T1000 (cell line): ENCODE measurements at regions not wholly inside any gene's neighbourhood (a gene's known extent, or its start where the extent isn't known, plus 50 kb on each side); places are given as distances from the start of the nearest gene placed in this dataset.
"Not testable (repeated sequence)": the region's sequence is repeated elsewhere in the genome, so short reads cannot be mapped to it uniquely, and the experiment has no call there.

ENCODE experiments used
- DNase-seq: peaks from one replicate; lab custom pipeline; 2025; ENCODE audit warnings: mixed read lengths; lab: John Stamatoyannopoulos, UW

GRCh38 chr4:28386776-28387175 lies 1526.1 kb downstream of the STIM2 start:
- no peak for DNase-seq

- no peak for DNase-seq
Observed at GRCh38 chr4:28388471-28388870, 1527.8 kb downstream of the STIM2 start.

- DNase-seq = no peak
Observed at GRCh38 chr4:28391877-28392276, 1531.2 kb downstream of the STIM2 start.

DNA sequence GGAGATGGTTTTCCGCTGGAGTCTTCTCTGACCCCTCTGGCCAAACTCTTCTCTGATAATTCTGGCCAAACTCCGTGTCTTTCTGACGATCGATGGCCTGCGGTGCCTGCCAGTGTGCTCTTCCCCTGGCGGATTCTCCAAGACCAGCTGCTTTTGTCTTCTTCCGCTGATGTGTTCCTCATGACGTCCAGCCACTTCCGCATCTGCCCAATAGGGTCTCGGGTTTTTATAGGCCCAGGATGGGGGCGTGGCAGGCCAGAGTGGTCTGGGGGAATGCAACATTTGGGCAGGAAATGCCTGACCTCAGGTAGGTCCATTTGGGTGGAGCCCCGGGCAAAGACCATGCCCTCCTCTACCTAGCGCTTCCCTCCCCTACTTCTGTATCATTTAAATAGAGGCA lies 1542.1 kb downstream of the STIM2 start:
- no peak for DNase-seq

DNA sequence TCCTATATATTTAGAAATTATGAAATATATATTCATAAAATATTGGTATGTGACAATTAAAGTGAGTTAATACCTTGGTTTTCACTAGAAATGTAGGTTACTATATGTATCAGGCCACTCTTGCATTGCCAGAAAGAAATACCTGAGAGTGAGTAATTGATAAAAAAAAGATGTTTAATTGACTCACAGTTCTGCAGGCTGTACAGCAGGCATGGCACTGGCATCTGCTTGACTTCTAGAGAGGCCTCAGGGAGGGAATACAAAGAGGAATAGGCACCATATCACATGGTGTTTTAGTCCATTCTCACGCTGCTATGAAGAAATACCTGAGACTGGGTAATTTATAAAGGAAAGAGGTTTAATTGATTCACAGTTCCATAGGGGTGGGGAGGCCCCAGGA lies 1560.6 kb downstream of the STIM2 start:
- DNase-seq = no peak

DNA sequence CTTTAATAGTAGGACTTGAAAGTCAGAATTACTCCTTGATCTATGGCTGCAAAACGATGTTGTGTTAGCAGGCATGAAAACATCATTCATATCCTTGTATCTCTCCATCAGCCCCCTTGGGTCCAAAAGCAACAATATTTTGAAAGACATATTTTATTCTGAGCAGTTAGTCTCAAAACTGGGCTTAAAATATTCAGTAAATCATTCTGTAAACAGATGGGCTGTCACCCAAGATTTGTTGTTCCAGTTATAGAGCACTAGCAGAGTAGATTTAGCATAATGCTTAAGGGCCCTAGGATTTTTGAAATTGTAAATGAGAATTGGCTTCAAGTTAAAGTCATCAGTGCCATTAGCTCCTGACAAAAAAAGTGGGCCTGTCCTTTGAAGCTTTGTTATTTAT lies 1565.6 kb downstream of the STIM2 start:
- DNase-seq = no peak

DNA sequence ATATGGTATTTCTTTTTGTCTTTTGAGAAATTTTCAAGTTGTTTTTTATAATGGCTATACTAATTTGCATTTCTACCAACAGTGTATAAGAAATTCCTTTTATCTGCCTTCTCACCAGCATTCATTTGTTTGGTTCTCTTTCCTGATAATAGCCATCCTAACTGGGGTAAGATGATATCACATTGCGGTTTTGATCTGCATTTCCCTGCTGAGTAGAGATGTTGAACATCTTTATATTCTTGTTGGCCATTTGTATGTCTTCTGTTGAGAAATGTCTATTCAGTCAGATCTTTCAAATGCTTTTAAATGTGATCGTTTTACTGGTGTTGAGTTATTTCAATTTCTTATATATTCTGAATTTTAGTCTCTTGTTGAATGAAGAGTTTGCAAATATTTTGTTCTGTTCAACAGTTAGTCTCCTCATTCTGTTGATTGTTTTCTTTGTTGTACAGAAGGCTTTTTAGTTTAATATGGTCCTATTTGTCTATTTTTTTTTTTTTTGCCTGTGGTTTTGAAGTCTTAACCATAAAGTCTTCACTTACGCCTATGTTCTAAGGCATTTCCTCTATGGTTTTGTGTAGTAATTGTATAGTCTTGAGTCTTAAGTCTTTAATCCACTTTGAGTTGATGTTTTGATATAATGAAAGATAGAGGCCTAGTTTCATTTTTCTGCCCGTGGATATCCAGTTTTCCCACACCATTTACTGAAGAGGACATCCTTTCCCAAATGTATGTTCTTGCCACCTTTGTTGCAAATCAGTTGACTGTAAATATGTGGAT lies 1566.9 kb downstream of the STIM2 start:
- DNase-seq = no peak

GRCh38 chr4:28432348-28433025 lies 1571.8 kb downstream of the STIM2 start:
- DNase-seq = no peak

GRCh38 chr4:28435314-28435713 lies 1574.7 kb downstream of the STIM2 start:
- DNase-seq = no peak

DNA sequence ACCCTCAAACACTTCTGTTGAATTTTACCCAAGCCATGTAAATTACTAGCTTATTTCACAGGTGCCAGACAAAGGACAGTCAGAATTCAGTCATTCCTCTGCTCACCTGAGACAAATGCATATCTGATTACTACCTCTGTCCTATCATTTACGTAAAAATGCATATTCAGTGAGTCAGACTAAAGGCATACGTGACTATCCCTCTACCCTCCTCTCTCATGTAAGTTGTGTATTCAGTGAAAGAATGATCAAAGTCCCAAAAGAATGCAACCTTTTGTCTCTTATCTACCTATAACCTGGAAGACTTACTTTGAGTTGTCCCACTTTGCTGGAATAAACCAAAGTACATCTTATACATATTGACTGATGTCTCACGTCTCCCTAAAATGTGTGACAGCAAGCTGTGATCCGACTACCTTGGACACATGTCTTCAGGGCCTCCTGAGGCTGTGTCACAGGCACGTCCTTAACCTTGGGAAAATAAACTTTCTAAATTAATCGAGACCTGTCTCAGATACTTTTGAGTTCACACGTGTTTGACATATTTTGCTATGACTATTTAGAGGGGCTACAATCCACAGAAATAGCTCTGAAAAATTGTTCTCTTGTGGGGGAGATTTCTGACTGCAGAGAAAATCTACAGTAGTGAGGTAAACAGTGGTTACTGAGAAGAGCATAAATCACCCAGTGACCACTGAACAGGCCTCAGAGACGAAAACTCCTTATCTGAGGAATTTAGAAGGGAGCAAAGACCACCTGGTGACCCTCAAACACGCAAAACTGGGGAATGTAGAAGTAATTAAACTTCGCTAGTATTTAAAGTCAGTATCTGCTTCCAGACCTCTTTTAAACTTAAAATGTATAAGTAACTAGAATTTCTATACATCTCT lies 1575.8 kb downstream of the STIM2 start:
- DNase-seq = no peak

DNA sequence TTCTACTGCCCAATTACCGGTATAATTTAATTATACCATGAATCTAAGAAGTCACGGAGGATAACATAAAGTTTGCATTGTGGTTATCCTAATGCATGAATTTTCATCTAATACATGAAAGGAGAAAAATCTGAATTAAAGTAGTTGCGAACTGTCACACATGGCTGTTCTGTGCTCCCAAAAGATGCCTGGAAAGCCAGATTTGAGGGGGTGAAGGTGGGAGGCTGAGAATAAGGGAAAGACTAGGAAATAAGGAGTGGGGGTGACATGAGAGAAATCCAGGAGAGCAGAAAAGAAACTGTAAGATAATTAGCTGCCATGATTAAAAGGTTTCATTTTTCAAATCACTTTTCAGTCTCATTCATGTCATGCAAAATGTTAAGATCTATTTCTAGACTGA lies 1582.7 kb downstream of the STIM2 start:
- DNase-seq = no peak

DNA sequence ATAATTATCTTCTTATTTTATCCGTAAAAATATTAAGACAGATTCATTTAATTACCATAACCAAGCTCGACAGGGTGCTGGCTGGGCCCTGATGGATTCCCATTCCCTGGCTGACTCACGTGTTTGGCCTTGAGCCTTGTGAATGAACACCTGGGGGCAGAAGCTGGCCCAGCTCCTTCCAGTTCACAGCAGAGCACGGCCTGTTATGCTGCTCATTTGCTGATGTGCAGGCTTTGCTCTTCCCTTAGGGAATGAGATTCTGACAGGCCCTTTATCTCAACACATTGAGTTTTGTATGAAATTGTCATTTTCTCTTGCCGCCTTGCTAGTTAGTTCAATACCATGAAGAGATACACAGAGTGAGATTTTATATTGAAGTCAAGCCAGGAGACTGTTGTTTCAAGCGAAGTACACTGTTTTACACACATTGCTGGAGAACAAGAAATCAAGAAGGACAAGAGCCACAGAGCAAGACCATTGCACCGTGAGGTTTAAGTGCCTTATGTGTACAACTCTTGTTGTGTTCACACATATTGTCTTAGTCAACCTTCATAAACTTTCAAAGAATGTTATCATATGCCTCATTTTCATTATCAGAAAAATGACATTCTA lies 1583.3 kb downstream of the STIM2 start:
- DNase-seq = no peak

DNA sequence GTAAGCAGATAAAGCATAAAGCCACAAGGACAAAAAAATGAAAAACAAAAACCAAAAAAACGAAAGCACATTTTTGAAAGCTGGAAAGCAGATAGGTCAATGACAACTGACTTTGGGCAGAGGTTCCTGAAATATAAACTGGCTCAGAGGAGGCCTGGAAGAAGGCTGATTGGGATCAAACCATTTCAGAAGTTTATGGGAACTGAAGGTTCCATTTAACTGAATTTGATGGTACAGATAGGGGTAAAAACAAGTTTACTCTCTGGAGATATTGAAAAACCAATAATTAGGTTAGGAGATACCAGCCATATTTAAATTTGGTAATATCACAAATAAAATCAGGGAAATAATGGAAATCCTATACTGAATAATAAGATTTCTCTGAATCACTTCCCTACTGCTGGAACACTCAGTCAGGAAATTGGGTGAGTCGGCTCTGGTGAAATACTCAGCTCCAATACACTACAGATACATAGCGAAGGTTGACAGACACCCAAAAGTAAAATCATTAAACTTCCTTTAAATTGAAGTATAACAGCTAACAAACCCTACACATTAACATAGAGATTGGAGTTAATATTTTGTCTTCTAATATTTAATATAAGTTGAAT lies 1584.3 kb downstream of the STIM2 start:
- DNase-seq = no peak

DNA sequence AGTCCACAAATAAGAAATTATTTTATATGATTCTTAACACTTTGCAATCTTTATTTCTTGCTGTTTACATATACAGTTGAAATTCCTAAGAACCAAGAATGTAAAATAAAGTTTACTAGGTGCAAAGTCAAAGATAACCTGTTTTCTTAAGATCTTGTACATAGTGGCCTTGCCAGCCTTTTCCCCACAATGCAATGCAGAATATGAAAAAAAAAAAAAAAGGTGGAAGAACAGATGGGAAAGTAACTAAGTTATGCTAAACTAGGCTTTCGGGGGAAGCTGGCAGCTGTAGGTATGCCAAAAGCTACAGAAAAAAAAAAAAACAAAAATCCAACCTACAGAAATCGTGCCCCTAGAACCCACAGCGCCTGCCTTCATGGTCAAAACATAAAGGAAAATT lies 1588.4 kb downstream of the STIM2 start:
- no peak for DNase-seq

DNA sequence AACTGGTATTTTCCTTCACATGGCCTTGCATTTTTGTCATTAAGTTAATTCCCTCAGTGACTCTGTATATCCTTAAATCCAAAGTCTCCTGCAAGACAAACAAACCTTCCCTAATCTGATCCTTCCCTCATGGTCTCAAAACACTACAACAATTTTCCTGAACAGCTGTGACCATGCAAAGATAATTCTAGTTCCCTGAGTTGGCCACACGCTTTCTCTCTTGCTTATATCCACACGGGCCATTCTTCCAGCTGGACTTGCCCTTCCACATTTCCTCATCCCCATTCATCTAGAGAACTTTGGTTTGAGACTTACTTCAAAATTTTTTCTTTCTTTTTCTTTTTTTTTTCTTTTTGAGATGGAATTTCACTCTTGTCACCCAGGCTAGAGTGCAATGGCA lies 1590.7 kb downstream of the STIM2 start:
- DNase-seq = no peak

- no peak for DNase-seq
Observed at GRCh38 chr4:28462766-28463700, 1602.4 kb downstream of the STIM2 start.

DNA sequence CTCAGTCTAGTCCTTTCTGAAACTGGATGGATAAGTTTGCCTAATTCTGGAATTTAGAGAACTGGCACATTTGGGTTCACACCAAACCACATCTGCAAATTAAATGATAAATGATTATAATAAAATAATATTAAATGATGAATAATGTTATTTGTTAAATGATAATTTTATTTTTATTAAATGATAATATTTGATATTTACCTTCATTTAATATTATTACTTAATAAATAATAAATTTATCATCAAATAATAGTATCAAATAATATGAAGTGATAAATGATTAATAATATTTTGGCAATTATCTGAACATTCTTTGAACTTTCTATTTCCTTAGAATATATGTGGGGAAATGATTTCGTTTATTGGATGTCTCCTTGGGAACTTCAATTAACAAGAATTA lies 1604.2 kb downstream of the STIM2 start:
- no peak for DNase-seq

- not testable (repeated sequence) for DNase-seq
Observed at GRCh38 chr4:28466886-28467285, 1606.2 kb downstream of the STIM2 start.

- no peak for DNase-seq
Observed at GRCh38 chr4:28469387-28469786, 1608.7 kb downstream of the STIM2 start.

- DNase-seq = no peak
Observed at GRCh38 chr4:28469886-28470285, 1609.2 kb downstream of the STIM2 start.

- no peak for DNase-seq
Observed at GRCh38 chr4:28475381-28475780, 1614.7 kb downstream of the STIM2 start.
